MM.1S (cell line): ENCODE measurements at regions not wholly inside any gene's neighbourhood (a gene's known extent, or its start where the extent isn't known, plus 50 kb on each side); places are given as distances from the start of the nearest gene placed in this dataset.

ENCODE experiments used
- DNase-seq: peaks from one replicate; pipeline ENCODE4 v3.0.0-alpha.2; 2015
- H2AFZ ChIP-seq: fragments of 300-600 bp; sonication (generic); 2 replicates; pipeline ENCODE4 v1.6.0; 2016; ENCODE audit warnings: antibody characterized with exemption, low read length
- H3F3A ChIP-seq: fragments of 300-600 bp; sonication (generic); 2 replicates; pipeline ENCODE4 v1.6.1; 2016; ENCODE audit warnings: mild to moderate bottlenecking, antibody characterized with exemption, low read length, moderate library complexity, mixed read lengths; ENCODE audit not compliant: insufficient read depth
- H3K27ac ChIP-seq: fragments of 300-600 bp; sonication (generic); 2 replicates; pipeline ENCODE4 v1.5.1; 2016; ENCODE audit warnings: mild to moderate bottlenecking, low read length
- H3K27me3 ChIP-seq: fragments of 300-600 bp; sonication (generic); replicated peaks from 2 replicates; pipeline ENCODE4 v1.6.0; 2016; ENCODE audit warnings: low read length; ENCODE audit not compliant: insufficient read depth
- H3K36me3 ChIP-seq: fragments of 300-600 bp; sonication (generic); replicated peaks from 2 replicates; pipeline ENCODE4 v1.6.1; 2016; ENCODE audit warnings: mild to moderate bottlenecking, low read length, mixed read lengths; ENCODE audit not compliant: insufficient read depth
- H3K4me1 ChIP-seq: fragments of 300-600 bp; sonication (generic); 2 replicates; pipeline ENCODE4 v1.6.1; 2016; ENCODE audit warnings: low read length, mixed read lengths
- H3K4me2 ChIP-seq: fragments of 300-600 bp; sonication (generic); 2 replicates; pipeline ENCODE4 v1.6.0; 2016; ENCODE audit warnings: low read depth, low read length
- H3K4me3 ChIP-seq: fragments of 300-600 bp; sonication (generic); 2 replicates; pipeline ENCODE4 v1.5.1; 2016; ENCODE audit warnings: low read length, mixed read lengths
- H3K79me2 ChIP-seq: fragments of 300-600 bp; sonication (generic); 2 replicates; pipeline ENCODE4 v1.6.1; 2016; ENCODE audit warnings: mixed run types, low read length, mixed read lengths
- H3K9ac ChIP-seq: fragments of 300-600 bp; sonication (generic); 2 replicates; pipeline ENCODE4 v1.6.1; 2016; ENCODE audit warnings: low read length, mixed read lengths
- H3K9me2 ChIP-seq: fragments of 300-600 bp; sonication (generic); replicated peaks from 2 replicates; pipeline ENCODE4 v1.6.1; 2016; ENCODE audit warnings: mild to moderate bottlenecking, low read length, mixed read lengths; ENCODE audit not compliant: insufficient read depth
- H3K9me3 ChIP-seq: fragments of 300-600 bp; sonication (generic); replicated peaks from 2 replicates; pipeline ENCODE4 v1.6.1; 2016; ENCODE audit warnings: mild to moderate bottlenecking, low read length, mixed read lengths; ENCODE audit not compliant: insufficient read depth
- H4K20me1 ChIP-seq: fragments of 300-600 bp; sonication (generic); 2 replicates; pipeline ENCODE4 v1.6.1; 2016; ENCODE audit warnings: mild to moderate bottlenecking, low read length, moderate library complexity, mixed read lengths; ENCODE audit not compliant: insufficient read depth
- EZH2 ChIP-seq: fragments of 300-600 bp; sonication (generic); optimal IDR thresholded peaks from 2 replicates; pipeline ENCODE3; 2017; ENCODE audit warnings: low read depth, mild to moderate bottlenecking, antibody characterized with exemption, low read length, mixed read lengths
- EZH2phosphoT487 ChIP-seq: fragments of 300-600 bp; sonication (generic); IDR thresholded peaks from 2 replicates; pipeline ENCODE4 v1.6.1; 2018; ENCODE audit warnings: antibody characterized with exemption, low read length
- TF ChIP-seq, protein P1 (sequence below): fragments of 300-600 bp; sonication (generic); IDR thresholded peaks from 2 replicates; pipeline ENCODE4 v1.5.1; 2016; ENCODE audit warnings: antibody characterized with exemption, low read length, mixed read lengths

DNA sequence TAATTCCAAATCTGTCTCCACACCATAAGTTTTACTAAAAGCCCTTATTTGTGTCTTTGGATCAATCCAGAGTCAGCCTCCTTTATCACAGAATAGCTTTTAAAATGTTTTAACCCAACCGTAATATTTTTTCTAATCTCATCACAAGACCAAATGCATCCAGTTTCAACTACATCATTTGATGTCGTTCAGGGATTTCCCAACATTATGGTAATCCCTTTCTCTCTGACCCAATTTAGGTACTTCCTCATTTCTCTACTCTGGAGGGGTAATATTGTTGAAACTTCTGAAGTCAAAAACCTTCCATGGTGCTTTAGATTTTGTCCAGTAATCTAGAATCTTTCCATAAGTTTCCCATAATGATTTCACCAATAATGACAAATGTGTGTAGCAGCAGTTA, 596.8 kb downstream of the SOX5 start:
- no peaks in the 10 kb centered on the region for H3K9me2 ChIP-seq
- no peaks in the 10 kb centered on the region for H3K79me2 ChIP-seq
- no peak overlapping the region for H3K9ac ChIP-seq
- no peaks in the 10 kb centered on the region for H3K4me1 ChIP-seq
- TF ChIP-seq EZH2phosphoT487 (no peak), EZH2 (no peak)
- TF ChIP-seq, protein P1, sequence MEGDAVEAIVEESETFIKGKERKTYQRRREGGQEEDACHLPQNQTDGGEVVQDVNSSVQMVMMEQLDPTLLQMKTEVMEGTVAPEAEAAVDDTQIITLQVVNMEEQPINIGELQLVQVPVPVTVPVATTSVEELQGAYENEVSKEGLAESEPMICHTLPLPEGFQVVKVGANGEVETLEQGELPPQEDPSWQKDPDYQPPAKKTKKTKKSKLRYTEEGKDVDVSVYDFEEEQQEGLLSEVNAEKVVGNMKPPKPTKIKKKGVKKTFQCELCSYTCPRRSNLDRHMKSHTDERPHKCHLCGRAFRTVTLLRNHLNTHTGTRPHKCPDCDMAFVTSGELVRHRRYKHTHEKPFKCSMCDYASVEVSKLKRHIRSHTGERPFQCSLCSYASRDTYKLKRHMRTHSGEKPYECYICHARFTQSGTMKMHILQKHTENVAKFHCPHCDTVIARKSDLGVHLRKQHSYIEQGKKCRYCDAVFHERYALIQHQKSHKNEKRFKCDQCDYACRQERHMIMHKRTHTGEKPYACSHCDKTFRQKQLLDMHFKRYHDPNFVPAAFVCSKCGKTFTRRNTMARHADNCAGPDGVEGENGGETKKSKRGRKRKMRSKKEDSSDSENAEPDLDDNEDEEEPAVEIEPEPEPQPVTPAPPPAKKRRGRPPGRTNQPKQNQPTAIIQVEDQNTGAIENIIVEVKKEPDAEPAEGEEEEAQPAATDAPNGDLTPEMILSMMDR = no peak
- H3K4me2 ChIP-seq = no peak overlapping the region
- H3K27me3 ChIP-seq = no peaks in the 10 kb centered on the region
- no peaks in the 10 kb centered on the region for H4K20me1 ChIP-seq
- H3K4me3 ChIP-seq = no peak overlapping the region
- no peak for DNase-seq
- H3F3A ChIP-seq = no peaks in the 10 kb centered on the region
- H3K9me3 ChIP-seq = no peaks in the 10 kb centered on the region
- H3K36me3 ChIP-seq = no peaks in the 10 kb centered on the region
- H3K27ac ChIP-seq = no peak overlapping the region
- no peak overlapping the region for H2AFZ ChIP-seq

DNA sequence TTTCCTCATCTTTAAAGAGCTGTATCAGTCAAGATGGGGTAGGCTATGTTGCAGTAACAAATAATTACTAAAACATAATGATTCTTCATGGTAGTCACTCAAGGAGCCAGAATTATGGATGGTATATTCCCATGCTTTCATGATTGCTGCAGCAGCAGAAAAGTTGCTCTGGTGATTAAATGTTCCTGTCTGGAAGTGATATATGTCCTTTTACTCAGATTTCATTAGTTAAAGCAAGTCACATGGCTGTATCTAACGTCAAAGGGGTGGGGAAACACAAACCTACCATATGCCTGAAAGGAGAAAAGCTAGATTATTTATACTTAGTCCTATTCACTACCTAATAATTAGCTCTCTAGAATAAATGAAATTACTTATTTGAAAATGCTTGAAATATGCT, 594.7 kb downstream of the SOX5 start:
- TF ChIP-seq, protein P1 = no peak
- TF ChIP-seq EZH2phosphoT487 (no peak), EZH2 (no peak)
- Histone ChIP-seq H3K4me2 (no peak overlapping the region), H3F3A (no peaks in the 10 kb centered on the region)

GRCh38 chr12:23356440-23356839, 593.0 kb downstream of the SOX5 start:
- H2AFZ ChIP-seq = no peak overlapping the region

More for the DNA sequence above, 594.7 kb downstream of the SOX5 start:
- Histone ChIP-seq H3K79me2 (no peaks in the 10 kb centered on the region), H3K9ac (no peak overlapping the region), H3K4me3 (no peak overlapping the region), H3K9me3 (no peaks in the 10 kb centered on the region), H3K27ac (no peak overlapping the region), H3K36me3 (no peaks in the 10 kb centered on the region), H3K9me2 (no peaks in the 10 kb centered on the region), H3K27me3 (no peaks in the 10 kb centered on the region), H3K4me1 (no peaks in the 10 kb centered on the region), H2AFZ (no peak overlapping the region), H4K20me1 (no peaks in the 10 kb centered on the region)
- DNase-seq = no peak

More at GRCh38 chr12:23356440-23356839, 593.0 kb downstream of the SOX5 start:
- H3K27me3 ChIP-seq = no peaks in the 10 kb centered on the region
- H3F3A ChIP-seq = no peaks in the 10 kb centered on the region
- H4K20me1 ChIP-seq = no peaks in the 10 kb centered on the region
- no peaks in the 10 kb centered on the region for H3K36me3 ChIP-seq
- H3K9ac ChIP-seq = no peak overlapping the region
- H3K4me1 ChIP-seq = no peaks in the 10 kb centered on the region
- no peak overlapping the region for H3K27ac ChIP-seq
- no peaks in the 10 kb centered on the region for H3K9me3 ChIP-seq
- H3K4me2 ChIP-seq = no peak overlapping the region
- no peak for DNase-seq
- H3K9me2 ChIP-seq = no peaks in the 10 kb centered on the region
- TF ChIP-seq EZH2phosphoT487 (no peak), EZH2 (no peak)
- TF ChIP-seq, protein P1 = no peak
- no peak overlapping the region for H3K4me3 ChIP-seq
- no peaks in the 10 kb centered on the region for H3K79me2 ChIP-seq
